HL-60 (cell line): ENCODE measurements at regions not wholly inside any gene's neighbourhood (a gene's known extent, or its start where the extent isn't known, plus 50 kb on each side); places are given as distances from the start of the nearest gene placed in this dataset.

Experiments used
- DNase-seq, 2 experiments: peaks; one replicate each; pipeline ENCODE4 v3.0.0-alpha.2; 2010 to 2020; ENCODE audit warnings: low read depth in 1 of 2, low spot score in 1 of 2
- H3K27ac ChIP-seq: fragments of 250-450 bp; sonication (Bioruptor Pico); replicated peaks from 2 replicates; pipeline ENCODE4 v1.5.1; 2020; ENCODE audit warnings: mild to moderate bottlenecking, moderate library complexity
- H3K27me3 ChIP-seq: fragments of 250-450 bp; sonication (Bioruptor Pico); 2 replicates; pipeline ENCODE4 v1.5.1; 2021; ENCODE audit warnings: mild to moderate bottlenecking, moderate library complexity; ENCODE audit not compliant: insufficient read depth, poor library complexity, severe bottlenecking
- H3K4me3 ChIP-seq: replicated peaks from 2 replicates; pipeline ENCODE4 v1.5.1; 2011; ENCODE audit warnings: mild to moderate bottlenecking, control low read depth, low read length; ENCODE audit not compliant: insufficient read depth
- CTCF ChIP-seq: IDR thresholded peaks from one replicate; pipeline ENCODE4 v1.5.1; 2011; ENCODE audit warnings: low read length, control low read depth, inconsistent platforms; ENCODE audit not compliant: insufficient read depth
- GABPA ChIP-seq: IDR thresholded peaks from 2 replicates; pipeline ENCODE4 v1.6.1; 2012; ENCODE audit warnings: low read depth
- POLR2AphosphoS5 ChIP-seq: IDR thresholded peaks from 2 replicates; pipeline ENCODE4 v1.6.1; 2012; ENCODE audit warnings: low read depth
- REST ChIP-seq: IDR thresholded peaks from 2 replicates; pipeline ENCODE4 v1.6.1; 2012; ENCODE audit warnings: low read depth; ENCODE audit not compliant: insufficient replicate concordance
- SPI1 ChIP-seq: IDR thresholded peaks from 2 replicates; pipeline ENCODE4 v1.6.1; 2012; ENCODE audit warnings: low read depth, mild to moderate bottlenecking, borderline replicate concordance

GRCh38 chr17:13749166-13749890 lies 147.6 kb upstream of the HS3ST3A1 start:
- Histone ChIP-seq H3K27me3 (no peaks in the 10 kb centered on the region), H3K4me3 (no peak overlapping the region), H3K27ac (no peak overlapping the region)
- no peak for DNase-seq
- TF ChIP-seq GABPA (no peak), CTCF (no peak), POLR2AphosphoS5 (no peak), SPI1 (no peak), REST (no peak)

- TF ChIP-seq REST (no peak), POLR2AphosphoS5 (no peak), GABPA (no peak), CTCF (no peak), SPI1 (no peak)
- DNase-seq: no peak
- Histone ChIP-seq H3K27ac (no peak overlapping the region), H3K27me3 (no peaks in the 10 kb centered on the region), H3K4me3 (no peak overlapping the region)
These were observed 148.1 kb upstream of the HS3ST3A1 start for GRCh38 chr17:13749891-13750235.

- no peak for TF ChIP-seq POLR2AphosphoS5
- TF ChIP-seq SPI1: no peak
- TF ChIP-seq CTCF: no peak
- no peak for TF ChIP-seq REST
- TF ChIP-seq GABPA: no peak
- DNase-seq: no peak
- H3K27ac ChIP-seq: no peak overlapping the region
- H3K27me3 ChIP-seq: no peaks in the 10 kb centered on the region
- no peak overlapping the region for H3K4me3 ChIP-seq
These were observed 149.4 kb upstream of the HS3ST3A1 start for GRCh38 chr17:13750816-13751793.
